Gastrocnemius medialis (tissue), 4 donors: ENCODE measurements at regions not wholly inside any gene's neighbourhood (a gene's known extent, or its start where the extent isn't known, plus 50 kb on each side); places are given as distances from the start of the nearest gene placed in this dataset.
"Not testable (repeated sequence)": the region's sequence is repeated elsewhere in the genome, so short reads cannot be mapped to it uniquely, and the experiment has no call there.

Source experiments
- ATAC-seq, 2 donors: fragments of 150-250 bp; one replicate each; pipeline ENCODE4 v1.9.1; 2016
- DNase-seq, 2 donors: peaks; one replicate each; pipeline ENCODE4 v3.0.0-alpha.2; 2019
- H3K27ac ChIP-seq, 4 donors: fragments of 200-600 bp; sonication (generic); 1 replicate in 1 of 4; 2 replicates in 3 of 4; pipeline ENCODE4 v1.5.1; 2016 to 2018; ENCODE audit warnings: mild to moderate bottlenecking in 2 of 4, moderate library complexity in 1 of 4
- H3K27me3 ChIP-seq, 3 donors: fragments of 200-600 bp; sonication (generic) in 2 of 3; 1 replicate in 1 of 3; 2 replicates in 2 of 3; pipeline versions ENCODE4 v1.5.1 to v1.6.0; 2016 to 2019; ENCODE audit warnings: mild to moderate bottlenecking in 1 of 3, moderate library complexity in 1 of 3
- H3K36me3 ChIP-seq, 2 donors: fragments of 200-600 bp; sonication (generic) in 1 of 2; one replicate each; pipeline ENCODE4 v1.5.1; 2017 to 2018
- H3K4me1 ChIP-seq, 2 donors: fragments of 200-600 bp; sonication (generic) in 1 of 2; one replicate each; pipeline ENCODE4 v1.5.1; 2016 to 2017; ENCODE audit warnings: mild to moderate bottlenecking in 2 of 2
- H3K4me3 ChIP-seq, 4 donors: fragments of 200-600 bp; sonication (generic) in 3 of 4; 1 replicate in 1 of 4; 2 replicates in 3 of 4; pipeline ENCODE4 v1.5.1; 2016 to 2019; ENCODE audit warnings: mild to moderate bottlenecking in 2 of 4
- H3K9me3 ChIP-seq, 3 donors: fragments of 200-600 bp; sonication (generic) in 2 of 3; 1 replicate in 1 of 3; 2 replicates in 2 of 3; pipeline ENCODE4 v1.5.1; 2016 to 2019
- POLR2A ChIP-seq, 2 donors: fragments of 450-650 bp; IDR thresholded peaks; one replicate each; pipeline ENCODE4 v1.6.1; 2017; ENCODE audit warnings: antibody characterized with exemption in 2 of 2, mild to moderate bottlenecking in 2 of 2, moderate library complexity in 2 of 2
- in situ Hi-C, 4 donors: fragments of 200-750 bp; cut with MboI; loops; one replicate each; pipeline versions ENCODE4 v1.15.0 to v1.8.0; 2017; ENCODE audit warnings: low sequenced_read_pairs in 4 of 4
- intact Hi-C: fragments of 100-400 bp; cut with DNase I; formaldehyde crosslinking; loops from one replicate; pipeline ENCODE4 v1.15.1; 2023; ENCODE audit warnings: low total_unique reads
- TF ChIP-seq, protein P1 (sequence below), 5 experiments: fragments of 450-650 bp in 3 of 5; fragments of 200-600 bp in 2 of 5; sonication (generic) in 2 of 5; IDR thresholded peaks in 4 of 5; conservative IDR thresholded peaks in 1 of 5; 1 replicate in 4 of 5; 2 replicates in 1 of 5; pipeline ENCODE4 v1.5.1; 2016 to 2019; ENCODE audit warnings: antibody characterized with exemption in 5 of 5, mild to moderate bottlenecking in 3 of 5, moderate library complexity in 3 of 5

DNA sequence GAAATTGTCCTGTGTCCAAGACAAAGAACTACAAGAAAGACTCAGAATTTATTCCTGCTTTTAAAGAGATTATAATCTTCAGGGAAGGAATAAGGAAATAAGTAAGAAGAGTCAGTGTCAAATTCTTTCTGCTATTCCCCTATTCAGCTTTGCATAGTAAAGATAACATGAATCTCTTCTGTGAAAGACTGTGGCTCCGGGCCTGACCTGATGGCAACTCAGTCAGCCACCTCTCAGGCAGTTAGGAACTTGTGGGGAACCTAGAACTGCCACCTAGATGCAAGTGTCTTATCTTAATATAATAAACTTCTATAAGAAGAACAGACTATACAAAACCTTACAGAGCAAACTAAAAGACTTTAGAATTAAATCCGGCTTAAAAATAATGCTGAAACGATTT is 382.0 kb downstream of the RAD51AP2 start:
- in situ Hi-C loops = no loop called here
- no peak for TF ChIP-seq POLR2A (IDR thresholded peaks at IDR 0.05)
- TF ChIP-seq, protein P1, sequence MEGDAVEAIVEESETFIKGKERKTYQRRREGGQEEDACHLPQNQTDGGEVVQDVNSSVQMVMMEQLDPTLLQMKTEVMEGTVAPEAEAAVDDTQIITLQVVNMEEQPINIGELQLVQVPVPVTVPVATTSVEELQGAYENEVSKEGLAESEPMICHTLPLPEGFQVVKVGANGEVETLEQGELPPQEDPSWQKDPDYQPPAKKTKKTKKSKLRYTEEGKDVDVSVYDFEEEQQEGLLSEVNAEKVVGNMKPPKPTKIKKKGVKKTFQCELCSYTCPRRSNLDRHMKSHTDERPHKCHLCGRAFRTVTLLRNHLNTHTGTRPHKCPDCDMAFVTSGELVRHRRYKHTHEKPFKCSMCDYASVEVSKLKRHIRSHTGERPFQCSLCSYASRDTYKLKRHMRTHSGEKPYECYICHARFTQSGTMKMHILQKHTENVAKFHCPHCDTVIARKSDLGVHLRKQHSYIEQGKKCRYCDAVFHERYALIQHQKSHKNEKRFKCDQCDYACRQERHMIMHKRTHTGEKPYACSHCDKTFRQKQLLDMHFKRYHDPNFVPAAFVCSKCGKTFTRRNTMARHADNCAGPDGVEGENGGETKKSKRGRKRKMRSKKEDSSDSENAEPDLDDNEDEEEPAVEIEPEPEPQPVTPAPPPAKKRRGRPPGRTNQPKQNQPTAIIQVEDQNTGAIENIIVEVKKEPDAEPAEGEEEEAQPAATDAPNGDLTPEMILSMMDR (IDR thresholded peaks at IDR 0.05 in 4 of 5, conservative IDR thresholded peaks at IDR 0.05 in 1 of 5) = no peak
- no peak for ATAC-seq

GRCh38 chr2:17135619-17136018 is 382.6 kb downstream of the RAD51AP2 start:
- H3K4me3 ChIP-seq = no peak overlapping the region
- in situ Hi-C loops = no loop called here
- no peaks in the 10 kb centered on the region for H3K27me3 ChIP-seq
- DNase-seq (no peak), ATAC-seq (no peak)
- no peaks in the 10 kb centered on the region for H3K36me3 ChIP-seq
- intact Hi-C loops = no loop called here
- no peaks in the 10 kb centered on the region for H3K4me1 ChIP-seq
- H3K27ac ChIP-seq = no peak overlapping the region
- no peak for TF ChIP-seq POLR2A (IDR thresholded peaks at IDR 0.05)
- TF ChIP-seq, protein P1 (IDR thresholded peaks at IDR 0.05 in 4 of 5, conservative IDR thresholded peaks at IDR 0.05 in 1 of 5) = no peak
- H3K9me3 ChIP-seq = no peaks in the 10 kb centered on the region

More for the DNA sequence above, 382.0 kb downstream of the RAD51AP2 start:
- no peaks in the 10 kb centered on the region for H3K36me3 ChIP-seq
- no peaks in the 10 kb centered on the region for H3K9me3 ChIP-seq
- H3K4me3 ChIP-seq = no peak overlapping the region
- no peak for DNase-seq
- intact Hi-C loops = no loop called here
- H3K27me3 ChIP-seq = no peaks in the 10 kb centered on the region
- H3K27ac ChIP-seq = no peak overlapping the region
- H3K4me1 ChIP-seq = no peaks in the 10 kb centered on the region

- DNase-seq (no peak), ATAC-seq (no peak)
- H3K27me3 ChIP-seq = no peaks in the 10 kb centered on the region
- in situ Hi-C loops (no loop called here), intact Hi-C loops (no loop called here)
- H3K4me3 ChIP-seq = no peak overlapping the region
- TF ChIP-seq, protein P1 (IDR thresholded peaks at IDR 0.05 in 4 of 5, conservative IDR thresholded peaks at IDR 0.05 in 1 of 5) = no peak
- no peak for TF ChIP-seq POLR2A (IDR thresholded peaks at IDR 0.05)
- H3K4me1 ChIP-seq = no peaks in the 10 kb centered on the region
- H3K9me3 ChIP-seq = no peaks in the 10 kb centered on the region
- H3K36me3 ChIP-seq = no peaks in the 10 kb centered on the region
- H3K27ac ChIP-seq = no peak overlapping the region
Observed at GRCh38 chr2:17133052-17133671, 385.1 kb downstream of the RAD51AP2 start.

- intact Hi-C loops, H3K9me3 ChIP-seq, H3K36me3 ChIP-seq, ATAC-seq, H3K27me3 ChIP-seq, DNase-seq, H3K4me3 ChIP-seq, H3K4me1 ChIP-seq, in situ Hi-C loops, H3K27ac ChIP-seq: not testable (repeated sequence)
Observed at GRCh38 chr2:17130627-17131026, 387.6 kb downstream of the RAD51AP2 start.

DNA sequence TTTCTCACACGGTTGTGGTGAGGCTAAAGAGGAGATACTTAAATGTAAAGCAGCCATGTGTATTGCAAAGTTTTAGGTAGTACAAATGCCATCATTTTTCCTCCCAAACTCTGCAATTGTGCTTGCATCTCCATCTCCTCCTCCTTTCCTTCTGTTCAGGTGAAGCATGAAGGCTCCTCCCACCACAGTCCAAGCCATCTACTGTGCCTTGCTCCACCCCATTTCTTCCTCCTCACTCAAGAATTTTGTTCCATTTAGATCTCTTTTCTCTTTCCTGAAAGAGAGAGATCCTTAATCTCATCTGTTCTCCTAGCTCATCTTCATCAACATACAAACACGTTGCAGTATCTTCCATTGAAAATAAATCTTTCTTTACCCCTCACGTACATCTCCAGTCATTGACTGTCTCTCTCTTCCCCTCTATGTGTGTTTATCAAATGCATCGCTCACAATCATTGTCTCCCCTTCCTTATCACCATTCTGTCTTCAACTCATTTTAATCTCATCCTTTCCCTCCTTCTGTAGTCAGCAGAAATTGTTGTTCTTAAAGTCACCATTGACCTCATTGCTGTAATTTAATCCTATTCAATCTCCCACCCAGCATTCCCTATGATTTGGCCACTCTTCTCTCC is 392.1 kb downstream of the RAD51AP2 start:
- Histone ChIP-seq H3K27me3 (no peaks in the 10 kb centered on the region), H3K27ac (no peak overlapping the region), H3K4me3 (no peak overlapping the region), H3K4me1 (no peaks in the 10 kb centered on the region), H3K36me3 (no peaks in the 10 kb centered on the region), H3K9me3 (no peaks in the 10 kb centered on the region)
- no peak for ATAC-seq
- in situ Hi-C loops = no loop called here
- intact Hi-C loops = no loop called here
- TF ChIP-seq POLR2A (IDR thresholded peaks at IDR 0.05) = no peak
- DNase-seq = no peak
